LNCaP clone FGC (cell line): ENCODE measurements at regions not wholly inside any gene's neighbourhood (a gene's known extent, or its start where the extent isn't known, plus 50 kb on each side); places are given as distances from the start of the nearest gene placed in this dataset.

Experiments used
- DNase-seq: peaks from one replicate; pipeline ENCODE4 v3.0.0-alpha.2; 2011; ENCODE audit warnings: low read depth
- H3K4me3 ChIP-seq: 2 replicates; pipeline ENCODE4 v1.5.1; 2011; ENCODE audit warnings: mild to moderate bottlenecking, low read depth, low read length, control low read depth
- TF ChIP-seq, protein P1 (sequence below): IDR thresholded peaks from 2 replicates; pipeline ENCODE4 v1.5.1; 2012; ENCODE audit warnings: mild to moderate bottlenecking; ENCODE audit not compliant: control insufficient read depth, insufficient read depth; ENCODE audit errors: extremely low read depth

DNA sequence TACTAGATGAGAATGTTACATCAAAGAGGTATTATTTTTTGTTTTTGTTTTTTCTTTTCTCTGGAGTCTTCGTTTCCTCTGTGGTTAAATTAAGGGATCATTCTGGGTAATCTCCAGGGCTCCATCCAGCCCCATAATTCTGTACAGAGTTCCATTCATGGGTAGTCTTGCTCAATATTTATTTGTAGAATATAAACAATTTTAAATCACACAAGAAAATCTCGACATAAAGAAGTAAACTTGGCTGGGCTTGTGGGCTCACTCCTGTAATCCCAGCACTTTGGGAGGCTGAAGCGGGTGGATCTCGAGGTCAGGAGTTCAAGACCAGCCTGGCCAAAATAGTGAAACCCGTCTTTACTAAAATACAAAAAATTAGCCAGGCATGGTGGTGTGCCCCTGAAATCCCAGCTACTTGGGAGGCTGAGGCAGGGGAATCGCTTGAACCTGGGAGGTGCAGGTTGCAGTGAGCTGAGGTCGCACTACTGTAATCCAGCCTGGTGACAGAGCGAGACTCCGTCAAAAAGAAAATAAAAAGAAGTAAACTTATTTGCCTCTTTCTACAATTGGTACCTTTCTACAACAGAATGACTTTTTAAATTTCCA, 166.8 kb upstream of the TGFBR2 start:
- DNase-seq = no peak
- TF ChIP-seq, protein P1, sequence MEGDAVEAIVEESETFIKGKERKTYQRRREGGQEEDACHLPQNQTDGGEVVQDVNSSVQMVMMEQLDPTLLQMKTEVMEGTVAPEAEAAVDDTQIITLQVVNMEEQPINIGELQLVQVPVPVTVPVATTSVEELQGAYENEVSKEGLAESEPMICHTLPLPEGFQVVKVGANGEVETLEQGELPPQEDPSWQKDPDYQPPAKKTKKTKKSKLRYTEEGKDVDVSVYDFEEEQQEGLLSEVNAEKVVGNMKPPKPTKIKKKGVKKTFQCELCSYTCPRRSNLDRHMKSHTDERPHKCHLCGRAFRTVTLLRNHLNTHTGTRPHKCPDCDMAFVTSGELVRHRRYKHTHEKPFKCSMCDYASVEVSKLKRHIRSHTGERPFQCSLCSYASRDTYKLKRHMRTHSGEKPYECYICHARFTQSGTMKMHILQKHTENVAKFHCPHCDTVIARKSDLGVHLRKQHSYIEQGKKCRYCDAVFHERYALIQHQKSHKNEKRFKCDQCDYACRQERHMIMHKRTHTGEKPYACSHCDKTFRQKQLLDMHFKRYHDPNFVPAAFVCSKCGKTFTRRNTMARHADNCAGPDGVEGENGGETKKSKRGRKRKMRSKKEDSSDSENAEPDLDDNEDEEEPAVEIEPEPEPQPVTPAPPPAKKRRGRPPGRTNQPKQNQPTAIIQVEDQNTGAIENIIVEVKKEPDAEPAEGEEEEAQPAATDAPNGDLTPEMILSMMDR = no peak
- no peak overlapping the region for H3K4me3 ChIP-seq

DNA sequence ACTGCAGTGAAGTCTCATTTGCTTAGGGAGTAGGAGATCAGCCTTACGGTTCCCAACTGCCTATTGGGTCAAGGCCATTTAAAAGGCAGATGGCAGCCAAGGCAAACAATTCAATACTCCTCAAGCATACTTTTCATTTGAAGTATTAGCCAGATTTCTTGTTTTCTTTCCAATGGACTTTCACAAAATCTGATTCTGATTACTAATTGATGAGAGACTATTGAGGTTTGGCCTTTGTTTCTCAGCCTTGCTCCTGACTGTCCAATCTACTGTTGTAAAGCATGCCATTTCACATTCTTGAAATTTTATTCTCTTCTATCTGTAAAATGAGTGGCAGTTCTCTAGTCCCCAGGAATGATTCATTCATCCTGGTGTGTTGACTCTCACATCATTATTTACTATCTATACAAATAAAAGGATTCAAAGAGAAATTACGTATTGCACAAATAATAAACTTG, 166.2 kb upstream of the TGFBR2 start:
- TF ChIP-seq, protein P1 = no peak
- DNase-seq = peak; percentile 46
- no peak overlapping the region for H3K4me3 ChIP-seq

DNA sequence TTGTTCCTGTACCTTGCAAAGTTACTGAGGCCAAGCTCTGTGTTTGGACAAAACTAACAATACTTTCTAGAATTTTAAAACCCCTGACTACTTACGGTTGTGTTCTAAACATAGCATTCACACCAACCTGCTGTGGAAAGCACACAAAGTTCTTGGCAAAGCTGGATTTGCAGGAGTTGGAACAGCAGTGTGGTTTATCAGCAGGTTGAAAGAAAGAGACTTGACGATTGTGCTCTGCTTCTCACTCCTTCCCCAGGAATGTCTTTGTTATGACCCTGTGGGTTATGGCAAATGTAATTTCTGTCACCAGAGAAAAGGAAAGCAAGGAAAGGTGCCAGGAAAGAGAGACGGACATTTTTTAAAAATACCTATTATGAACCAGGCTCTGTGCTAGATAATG, 165.5 kb upstream of the TGFBR2 start:
- TF ChIP-seq, protein P1 = no peak
- H3K4me3 ChIP-seq = no peak overlapping the region
- DNase-seq = peak; percentile 7

DNA sequence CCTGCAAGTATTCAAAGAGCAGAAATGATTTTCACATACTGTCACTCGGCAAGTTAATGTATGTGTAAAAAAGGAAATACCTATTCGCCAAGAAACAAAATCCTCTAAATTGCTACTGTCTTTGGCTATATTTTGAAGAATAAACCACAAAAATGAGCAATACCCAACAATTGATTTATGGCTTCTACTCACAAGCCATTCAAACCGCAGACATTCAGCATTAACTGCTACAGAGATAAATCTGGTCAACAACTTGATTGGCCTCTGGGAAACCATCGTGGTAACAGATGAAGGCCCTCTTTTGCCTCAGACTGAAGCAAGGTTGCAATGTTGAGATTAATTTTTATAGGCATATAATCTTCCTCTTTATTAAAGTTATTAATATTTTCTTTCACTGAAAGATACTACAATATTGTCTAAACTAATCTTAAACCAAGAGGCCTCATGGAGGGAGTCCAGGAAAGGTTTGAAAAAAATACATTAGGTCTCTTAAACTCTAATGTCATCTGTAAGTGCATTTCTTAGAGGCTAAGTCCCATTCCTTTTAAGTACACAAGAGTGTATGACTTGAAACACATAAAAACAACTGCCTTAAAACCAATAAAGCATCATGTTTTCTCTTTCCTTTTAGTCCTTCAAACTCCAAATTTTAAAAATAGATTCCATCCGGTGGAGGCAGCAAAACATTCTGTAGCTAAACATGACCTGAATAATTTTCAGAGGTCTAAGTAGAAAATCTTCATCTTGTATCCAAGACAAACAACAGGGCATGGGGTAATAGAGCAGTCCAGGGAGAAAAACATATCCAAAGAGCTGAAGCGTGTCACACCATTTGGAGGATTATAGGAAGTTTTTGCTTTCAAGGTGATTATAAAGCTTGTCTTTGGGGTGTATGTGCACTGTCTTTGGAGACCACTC, 162.4 kb upstream of the TGFBR2 start:
- no peak for DNase-seq
- no peak overlapping the region for H3K4me3 ChIP-seq
- TF ChIP-seq, protein P1 = no peak

DNA sequence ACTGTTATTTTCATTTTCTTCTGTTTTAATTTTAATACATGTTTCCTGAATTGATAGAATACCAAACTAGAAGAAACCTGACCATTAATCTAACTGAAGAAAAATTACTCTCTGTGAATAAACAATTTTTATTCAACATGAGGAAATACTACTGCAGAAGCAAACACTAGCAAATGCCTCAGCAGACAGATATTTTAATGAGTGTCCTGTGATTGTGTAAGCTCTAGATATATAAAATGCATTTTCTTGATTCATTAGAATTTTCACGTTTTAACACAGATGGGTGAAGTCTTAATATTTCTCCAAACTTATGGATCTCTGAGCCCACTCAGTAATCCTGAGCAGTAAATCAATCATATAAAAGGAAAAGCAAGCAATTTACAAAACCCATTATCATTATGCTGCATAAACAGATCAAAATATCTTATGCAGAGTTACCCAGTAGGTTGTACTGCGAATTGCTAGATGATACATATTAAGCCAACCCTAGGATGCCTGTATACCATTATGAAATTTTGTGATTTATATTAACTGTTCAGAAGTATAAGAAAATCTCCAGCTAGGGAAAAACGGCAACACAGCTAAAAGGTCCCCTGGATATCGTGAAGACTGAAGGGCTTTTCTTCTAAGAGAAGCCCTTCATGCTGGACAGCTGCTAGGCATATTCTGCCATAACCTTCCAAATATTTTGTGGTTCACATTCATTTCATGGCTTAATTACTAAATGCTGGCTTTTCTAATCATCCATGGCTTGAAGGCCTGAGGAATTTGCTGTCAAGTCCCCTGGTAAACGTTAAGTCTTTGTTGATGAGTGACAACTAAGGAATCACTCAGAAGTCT, 157.7 kb upstream of the TGFBR2 start:
- DNase-seq = no peak
- TF ChIP-seq, protein P1 = no peak
- no peak overlapping the region for H3K4me3 ChIP-seq

DNA sequence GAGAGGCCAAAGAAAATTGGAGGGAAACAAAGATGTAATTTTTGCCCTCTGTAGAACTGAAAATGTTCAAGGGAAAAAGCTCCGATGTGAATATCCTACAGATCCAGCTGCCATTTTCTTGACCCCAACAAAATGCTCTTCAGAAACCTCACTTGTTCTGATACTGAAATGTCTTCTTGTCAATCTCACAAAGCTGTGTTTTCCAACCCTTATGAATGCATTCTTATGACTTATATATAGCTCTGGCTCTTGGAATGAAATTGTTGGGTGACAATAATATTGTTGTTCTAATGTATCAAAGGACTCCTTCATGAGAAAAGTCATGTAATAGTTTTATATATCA, 157.1 kb upstream of the TGFBR2 start:
- H3K4me3 ChIP-seq = no peak overlapping the region
- no peak for DNase-seq
- TF ChIP-seq, protein P1 = no peak
